ENCODE measurements at regions not wholly inside any gene's neighbourhood (a gene's known extent, or its start where the extent isn't known, plus 50 kb on each side); places are given as distances from the start of the nearest gene placed in this dataset.
A peak's percentile ranks its signal among the peaks of the same experiment; 100 is the strongest.

GRCh38 chr21:32940079-32941014 is 85.4 kb upstream of the OLIG2 start:
- Histone ChIP-seq H3F3A (ENCODE audit: insufficient read depth, low read length) (no peaks in the 10 kb centered on the region), H2AFZ (ENCODE audit: low read length) (peak overlapping the region; percentile 47), H3K4me3 (ENCODE audit: low read length) (no peak overlapping the region), H3K4me2 (ENCODE audit: low read depth, low read length) (peak overlapping the region; percentile 35; the same call in 1 of the 2 replicates), H3K79me2 (ENCODE audit: low read length) (no peaks in the 10 kb centered on the region), H3K4me1 (ENCODE audit: low read length) (no peaks in the 10 kb centered on the region), H4K20me1 (ENCODE audit: insufficient read depth, low read length) (no peaks in the 10 kb centered on the region), H3K27ac (ENCODE audit: low read length) (no peak overlapping the region), H3K9ac (ENCODE audit: low read length) (no peak overlapping the region), H3K9me3 (replicated peaks; ENCODE audit: insufficient read depth, low read length) (no peaks in the 10 kb centered on the region), H3K36me3 (replicated peaks; ENCODE audit: insufficient read depth, low read length) (no peaks in the 10 kb centered on the region), H3K27me3 (replicated peaks; ENCODE audit: insufficient read depth, low read length) (no peaks in the 10 kb centered on the region), H3K9me2 (replicated peaks; ENCODE audit: insufficient read depth, low read length) (no peaks in the 10 kb centered on the region)
- peak; percentile 79 for DNase-seq
- TF ChIP-seq EZH2 (optimal IDR thresholded peaks at IDR 0.05; ENCODE audit: low read depth, low read length) (no peak), EZH2phosphoT487 (IDR thresholded peaks at IDR 0.05; ENCODE audit: low read length) (no peak), CTCF (IDR thresholded peaks at IDR 0.05; ENCODE audit: low read length) (peak; percentile 97)

GRCh38 chr21:32941263-32941662 is 84.5 kb upstream of the OLIG2 start:
- no peak for DNase-seq
- H3F3A ChIP-seq (ENCODE audit: insufficient read depth, low read length), result no peaks in the 10 kb centered on the region
- H2AFZ ChIP-seq (ENCODE audit: low read length), result no peak overlapping the region
- H3K9me3 ChIP-seq (replicated peaks; ENCODE audit: insufficient read depth, low read length), result no peaks in the 10 kb centered on the region
- H3K27me3 ChIP-seq (replicated peaks; ENCODE audit: insufficient read depth, low read length), result no peaks in the 10 kb centered on the region
- no peak overlapping the region for H3K9ac ChIP-seq (ENCODE audit: low read length)
- no peaks in the 10 kb centered on the region for H4K20me1 ChIP-seq (ENCODE audit: insufficient read depth, low read length)
- H3K27ac ChIP-seq (ENCODE audit: low read length), result no peak overlapping the region
- no peaks in the 10 kb centered on the region for H3K4me1 ChIP-seq (ENCODE audit: low read length)
- H3K79me2 ChIP-seq (ENCODE audit: low read length), result no peaks in the 10 kb centered on the region
- TF ChIP-seq EZH2phosphoT487 (IDR thresholded peaks at IDR 0.05; ENCODE audit: low read length) (no peak), CTCF (IDR thresholded peaks at IDR 0.05; ENCODE audit: low read length) (no peak), EZH2 (optimal IDR thresholded peaks at IDR 0.05; ENCODE audit: low read depth, low read length) (no peak)
- H3K36me3 ChIP-seq (replicated peaks; ENCODE audit: insufficient read depth, low read length), result no peaks in the 10 kb centered on the region
- H3K4me2 ChIP-seq (ENCODE audit: low read depth, low read length), result no peak overlapping the region
- no peak overlapping the region for H3K4me3 ChIP-seq (ENCODE audit: low read length)
- H3K9me2 ChIP-seq (replicated peaks; ENCODE audit: insufficient read depth, low read length), result no peaks in the 10 kb centered on the region

- no peaks in the 10 kb centered on the region for H3K4me1 ChIP-seq (ENCODE audit: low read length)
- no peaks in the 10 kb centered on the region for H3K27me3 ChIP-seq (replicated peaks; ENCODE audit: insufficient read depth, low read length)
- H3K9me2 ChIP-seq (replicated peaks; ENCODE audit: insufficient read depth, low read length), result no peaks in the 10 kb centered on the region
- H3K9me3 ChIP-seq (replicated peaks; ENCODE audit: insufficient read depth, low read length), result no peaks in the 10 kb centered on the region
- no peak overlapping the region for H3K27ac ChIP-seq (ENCODE audit: low read length)
- no peak overlapping the region for H3K4me2 ChIP-seq (ENCODE audit: low read depth, low read length)
- H3K4me3 ChIP-seq (ENCODE audit: low read length), result no peak overlapping the region
- no peaks in the 10 kb centered on the region for H3K36me3 ChIP-seq (replicated peaks; ENCODE audit: insufficient read depth, low read length)
- no peaks in the 10 kb centered on the region for H3K79me2 ChIP-seq (ENCODE audit: low read length)
- no peak for TF ChIP-seq EZH2phosphoT487 (IDR thresholded peaks at IDR 0.05; ENCODE audit: low read length)
- TF ChIP-seq EZH2 (optimal IDR thresholded peaks at IDR 0.05; ENCODE audit: low read depth, low read length), result no peak
- TF ChIP-seq CTCF (IDR thresholded peaks at IDR 0.05; ENCODE audit: low read length), result no peak
- no peak for DNase-seq
- no peaks in the 10 kb centered on the region for H4K20me1 ChIP-seq (ENCODE audit: insufficient read depth, low read length)
- H3F3A ChIP-seq (ENCODE audit: insufficient read depth, low read length), result no peaks in the 10 kb centered on the region
- H3K9ac ChIP-seq (ENCODE audit: low read length), result no peak overlapping the region
- no peak overlapping the region for H2AFZ ChIP-seq (ENCODE audit: low read length)
Observed at GRCh38 chr21:32946654-32947053, 79.1 kb upstream of the OLIG2 start.
